ENCODE measurements at regions not wholly inside any gene's neighbourhood (a gene's known extent, or its start where the extent isn't known, plus 50 kb on each side); places are given as distances from the start of the nearest gene placed in this dataset.

DNA sequence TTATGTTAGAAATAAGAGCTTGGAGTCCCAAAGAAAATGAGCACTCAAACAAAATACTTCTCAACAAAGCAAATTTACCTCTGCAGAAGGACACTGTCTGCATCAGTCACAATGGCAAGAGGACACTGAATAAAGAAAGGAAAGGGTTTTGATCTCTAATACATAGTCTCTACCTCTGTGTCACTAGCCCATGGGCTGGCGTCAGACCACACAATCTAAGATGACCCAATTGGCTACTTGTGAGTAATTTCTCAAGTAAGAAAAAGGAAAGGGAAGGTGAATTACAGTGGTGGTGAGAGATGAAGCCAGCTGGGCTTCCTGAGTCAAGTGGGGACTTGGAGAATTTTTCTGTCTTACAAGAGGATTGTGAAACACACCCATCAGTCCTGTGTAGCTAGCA, 257.9 kb upstream of the AMELY start:
- DNase-seq: no peak

- no peak for DNase-seq
These were observed 229.9 kb upstream of the AMELY start for GRCh38 chrY:7141477-7141876.

All from activated CD4-positive, alpha-beta T cell treated with anti-CD3 and anti-CD28 coated beads for 48 hours (primary cell).